ENCODE measurements at regions not wholly inside any gene's neighbourhood (a gene's known extent, or its start where the extent isn't known, plus 50 kb on each side); places are given as distances from the start of the nearest gene placed in this dataset.

DNA sequence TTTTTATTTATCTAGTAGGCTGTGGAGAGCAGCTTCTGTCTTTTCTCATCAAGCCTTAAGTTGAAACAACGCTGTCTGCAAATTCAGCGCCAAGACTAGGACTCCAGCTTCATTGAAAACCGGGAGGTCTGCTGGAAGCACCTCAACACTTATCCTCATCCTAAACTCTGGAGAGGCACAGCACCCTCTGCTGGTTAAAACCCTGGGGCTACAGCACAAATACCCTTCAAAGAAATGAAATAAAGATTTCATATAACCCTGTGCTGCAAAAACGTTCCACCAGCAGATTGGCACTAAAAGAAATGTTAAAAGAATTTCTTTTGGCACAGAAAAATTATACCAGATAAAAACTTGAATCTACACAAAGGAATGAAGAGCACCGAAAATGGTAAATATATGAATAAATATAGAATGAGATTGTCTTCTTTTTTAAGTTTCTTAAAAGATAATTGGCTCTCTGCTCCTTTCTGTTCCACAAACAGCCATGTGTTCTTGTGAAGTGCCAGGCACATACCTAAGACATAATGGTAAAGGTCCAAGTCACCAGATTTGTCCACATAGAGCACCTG is 227.7 kb upstream of the SAMSN1 start:
- TF ChIP-seq ZNF274 (IDR thresholded peaks at IDR 0.05; ENCODE audit: low read depth, low read length): no peak
- TF ChIP-seq SUZ12 (IDR thresholded peaks at IDR 0.05; ENCODE audit: extremely low read depth, insufficient read depth, insufficient read length): no peak
- no peak for TF ChIP-seq YY1 (IDR thresholded peaks at IDR 0.05; ENCODE audit: insufficient read depth, insufficient read length)
